ENCODE measurements at regions not wholly inside any gene's neighbourhood (a gene's known extent, or its start where the extent isn't known, plus 50 kb on each side); places are given as distances from the start of the nearest gene placed in this dataset.

DNA sequence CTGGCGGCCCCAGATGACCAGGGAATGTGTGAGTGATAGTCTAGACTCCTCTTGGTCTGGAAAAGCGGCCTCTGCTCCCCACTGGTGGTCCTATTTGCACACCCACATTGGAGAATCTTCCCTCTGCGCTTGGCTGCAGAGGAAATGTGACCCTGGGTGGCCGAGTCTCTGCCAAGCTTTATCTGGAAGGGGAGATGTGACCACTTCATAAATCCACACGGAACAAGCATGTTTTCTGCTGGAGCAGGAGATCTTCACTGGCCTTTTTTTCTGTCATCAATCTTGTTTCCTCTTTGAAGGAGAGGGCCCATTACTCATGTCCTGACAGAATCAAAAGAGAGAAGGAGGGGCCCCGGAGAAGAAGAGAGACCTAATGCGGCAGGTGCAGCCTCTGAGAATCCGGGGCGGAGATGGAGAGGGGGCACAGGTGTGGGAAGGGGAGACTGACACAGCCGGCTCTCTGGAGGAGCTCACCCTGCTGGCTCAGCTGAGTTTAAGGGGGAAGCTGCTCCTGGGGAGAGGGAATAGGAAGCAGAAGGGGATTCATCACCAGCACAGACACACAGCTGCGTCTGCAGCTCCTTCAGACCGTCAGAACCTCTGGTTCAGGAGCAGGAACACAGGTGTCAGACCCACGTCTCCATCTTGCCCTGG is 116.3 kb downstream of the SOX9 start:
- no peak for DNase-seq (ENCODE audit: low read depth)
- no peaks in the 10 kb centered on the region for H3K36me3 ChIP-seq (ENCODE audit: control insufficient read depth, insufficient read depth, low read length)
- no peak overlapping the region for H3K4me3 ChIP-seq (ENCODE audit: low read depth, low read length)
- TF ChIP-seq CTCF (IDR thresholded peaks at IDR 0.05; ENCODE audit: insufficient read depth, low read length, poor library complexity, severe bottlenecking) = no peak
- no peaks in the 10 kb centered on the region for H3K27me3 ChIP-seq (ENCODE audit: control insufficient read depth, insufficient read depth, low read length)

- H3K36me3 ChIP-seq (ENCODE audit: control insufficient read depth, insufficient read depth, low read length) = no peaks in the 10 kb centered on the region
Observed at GRCh38 chr17:72238157-72238673, 117.4 kb downstream of the SOX9 start.

GRCh38 chr17:72239548-72239947 is 118.7 kb downstream of the SOX9 start:
- DNase-seq (ENCODE audit: low read depth) = no peak
- no peaks in the 10 kb centered on the region for H3K36me3 ChIP-seq (ENCODE audit: control insufficient read depth, insufficient read depth, low read length)
- no peaks in the 10 kb centered on the region for H3K27me3 ChIP-seq (ENCODE audit: control insufficient read depth, insufficient read depth, low read length)
- no peak overlapping the region for H3K4me3 ChIP-seq (ENCODE audit: low read depth, low read length)
- TF ChIP-seq CTCF (IDR thresholded peaks at IDR 0.05; ENCODE audit: insufficient read depth, low read length, poor library complexity, severe bottlenecking) = no peak

More at GRCh38 chr17:72238157-72238673, 117.4 kb downstream of the SOX9 start:
- no peak overlapping the region for H3K4me3 ChIP-seq (ENCODE audit: low read depth, low read length)
- H3K27me3 ChIP-seq (ENCODE audit: control insufficient read depth, insufficient read depth, low read length) = no peaks in the 10 kb centered on the region
- TF ChIP-seq CTCF (IDR thresholded peaks at IDR 0.05; ENCODE audit: insufficient read depth, low read length, poor library complexity, severe bottlenecking) = no peak
- DNase-seq (ENCODE audit: low read depth) = no peak

GRCh38 chr17:72240333-72240732 is 119.5 kb downstream of the SOX9 start:
- DNase-seq (ENCODE audit: low read depth) = no peak
- H3K4me3 ChIP-seq (ENCODE audit: low read depth, low read length) = no peak overlapping the region
- TF ChIP-seq CTCF (IDR thresholded peaks at IDR 0.05; ENCODE audit: insufficient read depth, low read length, poor library complexity, severe bottlenecking) = no peak

DNA sequence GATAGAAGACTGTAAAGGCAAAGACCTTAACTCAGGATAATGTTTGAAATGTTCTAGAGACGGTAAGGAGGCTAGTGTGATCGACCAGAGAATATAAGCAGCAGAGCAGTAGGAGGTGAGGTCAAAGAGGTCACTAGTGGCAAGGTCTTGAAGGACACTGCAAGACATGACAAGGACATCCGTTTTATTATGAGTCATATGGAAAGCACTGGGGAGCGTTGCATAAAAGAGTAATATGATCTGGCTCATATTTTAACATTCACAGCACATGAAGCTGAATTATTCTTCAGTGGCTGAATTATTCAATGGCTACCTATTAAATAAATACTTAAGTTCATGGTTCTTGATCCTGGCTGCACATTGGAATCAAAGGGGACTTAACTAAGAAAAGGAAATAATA is 123.7 kb downstream of the SOX9 start:
- Histone ChIP-seq H3K4me3 (ENCODE audit: low read depth, low read length) (no peak overlapping the region), H3K36me3 (ENCODE audit: control insufficient read depth, insufficient read depth, low read length) (no peaks in the 10 kb centered on the region), H3K27me3 (ENCODE audit: control insufficient read depth, insufficient read depth, low read length) (no peaks in the 10 kb centered on the region)
- no peak for DNase-seq (ENCODE audit: low read depth)
- no peak for TF ChIP-seq CTCF (IDR thresholded peaks at IDR 0.05; ENCODE audit: insufficient read depth, low read length, poor library complexity, severe bottlenecking)

More at GRCh38 chr17:72240333-72240732, 119.5 kb downstream of the SOX9 start:
- H3K36me3 ChIP-seq (ENCODE audit: control insufficient read depth, insufficient read depth, low read length) = no peaks in the 10 kb centered on the region
- no peaks in the 10 kb centered on the region for H3K27me3 ChIP-seq (ENCODE audit: control insufficient read depth, insufficient read depth, low read length)

GRCh38 chr17:72244956-72245355 is 124.1 kb downstream of the SOX9 start:
- Histone ChIP-seq H3K36me3 (ENCODE audit: control insufficient read depth, insufficient read depth, low read length) (no peaks in the 10 kb centered on the region), H3K27me3 (ENCODE audit: control insufficient read depth, insufficient read depth, low read length) (no peaks in the 10 kb centered on the region), H3K4me3 (ENCODE audit: low read depth, low read length) (no peak overlapping the region)
- no peak for TF ChIP-seq CTCF (IDR thresholded peaks at IDR 0.05; ENCODE audit: insufficient read depth, low read length, poor library complexity, severe bottlenecking)
- no peak for DNase-seq (ENCODE audit: low read depth)
